Vagina (tissue), 2 donors: ENCODE measurements at regions not wholly inside any gene's neighbourhood (a gene's known extent, or its start where the extent isn't known, plus 50 kb on each side); places are given as distances from the start of the nearest gene placed in this dataset.

Experiments
- CTCF ChIP-seq, 3 experiments: fragments of 450-650 bp in 2 of 3; fragments of 200-600 bp in 1 of 3; sonication (generic) in 1 of 3; IDR thresholded peaks; one replicate each; pipeline ENCODE4 v1.5.1; 2017 to 2019; ENCODE audit warnings: antibody characterized with exemption in 3 of 3, mild to moderate bottlenecking in 2 of 3, moderate library complexity in 2 of 3
- POLR2A ChIP-seq, 2 donors: fragments of 450-650 bp; IDR thresholded peaks; one replicate each; pipeline ENCODE4 v1.6.1; 2017; ENCODE audit warnings: antibody characterized with exemption in 2 of 2, mild to moderate bottlenecking in 2 of 2, moderate library complexity in 2 of 2
- POLR2AphosphoS5 ChIP-seq, 2 donors: sonication (generic); formaldehyde crosslinking; IDR thresholded peaks; one replicate each; pipeline ENCODE4 v1.9.0; 2017; ENCODE audit warnings: antibody characterized with exemption in 2 of 2, mild to moderate bottlenecking in 2 of 2, low read depth in 1 of 2; ENCODE audit not compliant: insufficient read depth in 1 of 2

GRCh38 chr9:91496351-91496750, 72.7 kb upstream of the NFIL3 start:
- TF ChIP-seq CTCF (IDR thresholded peaks at IDR 0.05) (no peak), POLR2AphosphoS5 (IDR thresholded peaks at IDR 0.05; ENCODE audit: insufficient read depth in 1 of 2, low read depth in 1 of 2) (no peak), POLR2A (IDR thresholded peaks at IDR 0.05) (no peak)
